Astrocyte of the cerebellum (primary cell): ENCODE measurements at regions not wholly inside any gene's neighbourhood (a gene's known extent, or its start where the extent isn't known, plus 50 kb on each side); places are given as distances from the start of the nearest gene placed in this dataset.

Experiments used
- DNase-seq: peaks from one replicate; pipeline ENCODE4 v3.0.0-alpha.2; 2011; ENCODE audit warnings: low read depth
- H3K4me3 ChIP-seq: 2 replicates; pipeline ENCODE4 v1.5.1; 2011; ENCODE audit warnings: mild to moderate bottlenecking, low read depth, low read length, moderate library complexity
- CTCF ChIP-seq: IDR thresholded peaks from 2 replicates; pipeline ENCODE4 v1.5.1; 2012; ENCODE audit warnings: low read length, low read depth, moderate library complexity, mild to moderate bottlenecking; ENCODE audit errors: missing control alignments
- in situ Hi-C: cut with HindIII; loops from 2 replicates; pipeline ENCODE4 v1.10.0; 2017; ENCODE audit warnings: low sequenced_read_pairs

- in situ Hi-C loops = no loop called here
Observed at GRCh38 chr3:163266731-163267130, 1770.1 kb downstream of the OTOL1 start.

DNA sequence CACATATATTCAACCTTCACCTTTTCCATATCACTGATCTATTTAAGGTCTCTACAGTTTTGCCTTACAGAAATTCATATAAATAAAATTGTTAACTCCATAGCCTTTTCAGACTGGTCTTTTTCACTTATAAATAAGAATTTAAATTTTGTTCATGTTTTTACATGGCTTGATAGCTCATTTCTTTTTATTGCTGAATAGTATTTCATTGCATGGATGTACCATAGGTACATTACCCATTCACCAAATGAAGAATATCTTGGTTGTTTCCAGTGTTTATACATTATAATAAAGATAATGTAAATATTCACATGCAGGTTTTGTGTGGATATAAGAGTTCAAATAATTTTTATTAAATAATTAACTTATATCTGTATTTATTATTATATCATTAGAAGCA lies 1765.0 kb downstream of the OTOL1 start:
- no peak for TF ChIP-seq CTCF
- in situ Hi-C loops = no loop called here
- DNase-seq = no peak
- H3K4me3 ChIP-seq = no peak overlapping the region

More at GRCh38 chr3:163266731-163267130, 1770.1 kb downstream of the OTOL1 start:
- TF ChIP-seq CTCF = no peak
- DNase-seq = no peak
- H3K4me3 ChIP-seq = no peak overlapping the region

DNA sequence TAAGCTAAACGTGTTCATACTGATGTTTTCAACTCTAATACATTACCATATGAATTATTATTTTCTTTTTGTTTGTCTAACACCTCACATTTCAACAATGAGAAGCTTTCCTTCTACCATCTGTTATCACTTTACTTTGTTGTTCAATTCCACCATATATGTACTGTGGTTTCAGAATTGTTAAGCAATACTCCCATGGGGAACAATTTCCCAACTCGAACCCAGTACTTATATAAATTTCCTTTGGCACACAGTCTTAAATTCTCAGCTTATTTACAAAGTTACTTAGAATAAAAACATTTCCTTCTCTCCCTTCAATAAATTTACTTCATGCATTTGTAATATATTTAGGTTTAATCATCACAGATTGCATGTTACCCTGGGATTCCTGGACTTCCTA lies 1764.4 kb downstream of the OTOL1 start:
- no peak overlapping the region for H3K4me3 ChIP-seq
- in situ Hi-C loops = no loop called here
- TF ChIP-seq CTCF = no peak
- DNase-seq = no peak

- no peak for TF ChIP-seq CTCF
Observed at GRCh38 chr3:163218336-163218735, 1721.7 kb downstream of the OTOL1 start.

DNA sequence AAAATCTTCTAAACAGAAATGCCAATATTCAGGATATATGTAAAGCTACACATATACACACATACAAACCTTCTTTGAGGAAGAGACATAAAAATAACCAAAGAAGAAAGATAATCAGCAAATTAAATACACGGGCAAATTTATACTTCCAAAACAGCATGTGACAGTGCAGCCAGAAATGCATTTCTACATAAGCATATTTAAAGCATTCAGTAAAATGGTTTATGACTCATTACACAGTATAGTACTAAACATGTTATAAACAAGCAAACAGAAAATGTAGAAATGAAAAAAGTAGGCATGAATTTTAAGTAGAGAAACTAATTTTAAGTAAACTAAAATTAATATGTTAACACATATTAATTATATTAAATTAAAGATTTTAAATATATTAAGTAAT lies 1717.2 kb downstream of the OTOL1 start:
- no peak overlapping the region for H3K4me3 ChIP-seq
- no peak for DNase-seq
- no peak for TF ChIP-seq CTCF
- in situ Hi-C loops = no loop called here

More at GRCh38 chr3:163218336-163218735, 1721.7 kb downstream of the OTOL1 start:
- no peak overlapping the region for H3K4me3 ChIP-seq
- no peak for DNase-seq
- in situ Hi-C loops = no loop called here

GRCh38 chr3:163196815-163197374 lies 1700.3 kb downstream of the OTOL1 start:
- in situ Hi-C loops = no loop called here
- no peak for TF ChIP-seq CTCF
- no peak for DNase-seq
- no peak overlapping the region for H3K4me3 ChIP-seq
